Dedifferentiated amniotic fluid mesenchymal stem cell (primary cell): ENCODE measurements at regions not wholly inside any gene's neighbourhood (a gene's known extent, or its start where the extent isn't known, plus 50 kb on each side); places are given as distances from the start of the nearest gene placed in this dataset.
"Not testable (repeated sequence)": the region's sequence is repeated elsewhere in the genome, so short reads cannot be mapped to it uniquely, and the experiment has no call there.

Experiments used
- DNase-seq: peaks from one replicate; pipeline ENCODE4 v3.0.0-alpha.2; 2016; ENCODE audit errors: extremely low spot score

GRCh38 chr2:215658635-215659305 is 222.9 kb upstream of the FN1 start:
- no peak for DNase-seq

GRCh38 chr2:215657844-215658243 is 222.0 kb upstream of the FN1 start:
- DNase-seq = peak; percentile 84

DNA sequence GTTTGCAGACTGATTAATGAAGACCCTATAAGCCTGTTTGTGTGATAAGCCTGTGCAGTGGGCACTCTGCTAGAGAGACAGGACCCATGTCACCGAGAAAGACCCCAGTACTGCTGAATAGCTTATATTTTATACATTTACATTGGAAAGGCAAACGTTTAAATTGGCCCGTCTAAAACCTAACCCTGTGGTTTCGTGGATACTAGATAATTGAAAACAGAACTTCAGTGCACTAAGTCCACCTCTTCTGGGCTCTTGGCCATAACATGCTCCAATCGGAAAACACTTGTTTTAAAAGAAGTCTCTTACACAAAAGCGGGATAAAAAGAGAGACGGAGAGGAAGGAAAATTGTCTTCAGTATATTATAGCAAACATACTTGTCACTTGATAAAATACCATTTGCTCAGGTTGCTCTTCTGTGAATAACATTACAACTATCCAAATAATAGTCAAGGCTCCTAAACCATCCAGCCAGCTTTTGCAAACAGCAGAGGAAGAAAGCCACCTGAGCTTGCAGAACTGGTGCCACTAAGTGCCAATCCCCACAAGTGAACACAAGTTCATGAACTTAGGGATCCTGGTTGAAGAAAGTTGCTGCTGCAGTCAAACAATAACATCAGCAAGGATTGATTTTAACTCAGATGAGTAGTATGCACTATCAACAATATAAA is 218.4 kb upstream of the FN1 start:
- peak; percentile 86 for DNase-seq

GRCh38 chr2:215653344-215654030 is 217.6 kb upstream of the FN1 start:
- DNase-seq = no peak

- peak; percentile 82 for DNase-seq
Observed at GRCh38 chr2:215652388-215652787, 216.5 kb upstream of the FN1 start.

GRCh38 chr2:215651412-215651811 is 215.5 kb upstream of the FN1 start:
- DNase-seq = no peak

DNA sequence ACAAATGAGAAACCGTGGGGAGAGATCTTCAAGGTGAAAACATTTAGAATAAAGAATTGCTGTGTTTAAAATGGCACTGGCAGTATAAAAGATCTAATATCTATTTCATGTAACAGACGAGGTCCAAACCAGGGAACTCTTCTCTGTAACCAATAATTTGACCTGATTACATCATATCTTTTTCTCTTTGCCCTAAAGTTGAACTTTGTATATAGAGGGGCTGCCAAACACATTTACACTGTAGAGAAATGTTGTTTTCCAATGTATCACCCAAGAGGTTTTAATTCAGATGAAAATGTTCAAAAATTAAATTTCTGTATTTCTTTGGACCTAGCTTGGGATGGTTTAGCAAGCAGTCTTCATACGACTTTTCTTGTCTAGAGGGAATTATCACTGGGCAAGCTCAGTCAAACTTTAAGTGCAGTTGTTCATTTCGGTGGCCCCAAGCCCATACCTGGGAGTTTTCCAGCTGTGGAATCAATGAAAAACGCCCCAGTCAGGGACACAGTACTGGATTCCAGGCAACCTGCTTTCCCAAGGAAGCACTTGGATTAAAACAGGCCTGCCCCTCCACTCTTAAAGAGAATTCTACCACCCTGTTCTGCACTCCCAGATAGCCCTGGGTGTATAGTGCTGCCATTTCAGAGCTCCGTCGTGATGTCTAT is 208.5 kb upstream of the FN1 start:
- no peak for DNase-seq

GRCh38 chr2:215638687-215639086 is 202.8 kb upstream of the FN1 start:
- no peak for DNase-seq

- peak; percentile 26 for DNase-seq
Observed at GRCh38 chr2:215637651-215638050, 201.8 kb upstream of the FN1 start.

- no peak for DNase-seq
Observed at GRCh38 chr2:215636816-215637215, 200.9 kb upstream of the FN1 start.

GRCh38 chr2:215635788-215636139 is 199.9 kb upstream of the FN1 start:
- no peak for DNase-seq

- no peak for DNase-seq
Observed at GRCh38 chr2:215635071-215635787, 199.4 kb upstream of the FN1 start.

GRCh38 chr2:215633360-215633759 is 197.5 kb upstream of the FN1 start:
- DNase-seq = no peak

GRCh38 chr2:215631696-215632095 is 195.8 kb upstream of the FN1 start:
- DNase-seq = no peak

DNA sequence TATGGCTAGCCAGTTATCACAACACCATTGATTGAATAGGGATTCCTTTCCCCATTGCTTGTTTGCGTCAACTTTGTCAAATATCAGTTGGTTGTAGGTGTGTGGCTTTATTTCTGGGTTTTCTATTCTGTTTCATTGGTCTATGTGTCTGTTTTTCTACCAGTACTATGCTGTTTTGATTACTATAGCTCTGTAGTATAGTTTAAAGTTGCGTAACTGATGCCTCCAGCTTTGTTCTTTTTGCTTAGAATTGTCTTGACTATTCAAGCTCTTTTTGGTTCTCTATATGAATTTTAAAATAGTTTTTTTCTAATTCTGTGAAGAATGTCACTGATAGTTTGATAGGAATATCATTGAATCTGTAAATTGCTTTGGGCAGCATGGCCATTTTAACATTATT is 194.9 kb upstream of the FN1 start:
- DNase-seq = not testable (repeated sequence)

- DNase-seq = no peak
Observed at GRCh38 chr2:215627771-215628170, 191.9 kb upstream of the FN1 start.

DNA sequence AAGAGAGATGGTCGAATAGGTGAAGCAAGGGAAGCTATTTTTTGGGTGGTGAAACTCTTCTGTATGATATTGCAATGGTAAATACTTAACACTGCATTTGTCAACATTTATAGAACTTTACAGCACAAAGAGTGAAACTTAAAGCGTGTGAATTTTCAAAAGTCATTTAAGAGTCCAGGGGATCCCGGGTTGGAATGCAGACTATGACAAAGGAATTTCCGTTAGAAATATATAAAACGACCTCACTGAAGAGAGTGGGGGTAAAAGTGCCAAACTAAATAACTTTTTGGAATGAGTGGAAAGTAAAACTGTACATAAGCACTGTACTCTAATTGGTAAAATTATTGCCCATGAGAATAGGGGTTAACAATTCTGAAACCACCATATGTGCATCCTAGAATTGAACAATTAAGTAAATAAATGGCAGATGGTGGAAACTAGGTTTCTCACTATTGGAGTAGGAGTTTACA is 191.0 kb upstream of the FN1 start:
- peak; percentile 28 for DNase-seq

GRCh38 chr2:215626063-215626462 is 190.2 kb upstream of the FN1 start:
- no peak for DNase-seq

- no peak for DNase-seq
Observed at GRCh38 chr2:215625207-215625606, 189.3 kb upstream of the FN1 start.

- DNase-seq = peak; percentile 69
Observed at GRCh38 chr2:215624423-215624829, 188.6 kb upstream of the FN1 start.

GRCh38 chr2:215622837-215623236 is 187.0 kb upstream of the FN1 start:
- DNase-seq = no peak

- DNase-seq = no peak
Observed at GRCh38 chr2:215621381-215621780, 185.5 kb upstream of the FN1 start.
